Fibroblast of skin of scalp (primary cell): ENCODE measurements at regions not wholly inside any gene's neighbourhood (a gene's known extent, or its start where the extent isn't known, plus 50 kb on each side); places are given as distances from the start of the nearest gene placed in this dataset.
"Not testable (repeated sequence)": the region's sequence is repeated elsewhere in the genome, so short reads cannot be mapped to it uniquely, and the experiment has no call there.

Source experiments
- DNase-seq: peaks from one replicate; pipeline ENCODE4 v3.0.0-alpha.2; 2013

GRCh38 chr9:65454034-65454433 is 169.0 kb upstream of the FOXD4L5 start:
- not testable (repeated sequence) for DNase-seq

- DNase-seq = not testable (repeated sequence)
These were observed 165.0 kb upstream of the FOXD4L5 start for GRCh38 chr9:65449886-65450610.

GRCh38 chr9:65449423-65449822 is 164.4 kb upstream of the FOXD4L5 start:
- no peak for DNase-seq

DNA sequence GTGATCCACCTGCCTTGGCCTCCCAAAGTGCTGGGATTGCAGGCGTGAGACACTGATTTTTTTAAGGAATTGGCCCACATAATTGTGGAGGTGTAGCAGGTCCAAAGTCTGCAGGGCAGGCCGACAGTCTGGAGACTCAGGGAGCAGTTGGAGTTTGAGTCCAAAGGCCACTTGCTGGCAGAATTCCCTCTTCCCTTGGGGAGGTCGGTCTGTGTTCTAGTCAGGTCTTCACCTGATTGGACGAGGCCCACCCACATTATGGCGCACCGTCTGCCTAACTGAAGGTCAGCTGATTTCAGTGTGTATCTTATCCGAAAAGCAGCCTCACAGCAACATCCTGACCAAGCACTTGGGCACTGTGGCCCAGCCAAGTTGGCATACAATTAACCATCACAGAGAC is 162.1 kb upstream of the FOXD4L5 start:
- DNase-seq = not testable (repeated sequence)

GRCh38 chr9:65445991-65446390 is 161.0 kb upstream of the FOXD4L5 start:
- DNase-seq = not testable (repeated sequence)

DNA sequence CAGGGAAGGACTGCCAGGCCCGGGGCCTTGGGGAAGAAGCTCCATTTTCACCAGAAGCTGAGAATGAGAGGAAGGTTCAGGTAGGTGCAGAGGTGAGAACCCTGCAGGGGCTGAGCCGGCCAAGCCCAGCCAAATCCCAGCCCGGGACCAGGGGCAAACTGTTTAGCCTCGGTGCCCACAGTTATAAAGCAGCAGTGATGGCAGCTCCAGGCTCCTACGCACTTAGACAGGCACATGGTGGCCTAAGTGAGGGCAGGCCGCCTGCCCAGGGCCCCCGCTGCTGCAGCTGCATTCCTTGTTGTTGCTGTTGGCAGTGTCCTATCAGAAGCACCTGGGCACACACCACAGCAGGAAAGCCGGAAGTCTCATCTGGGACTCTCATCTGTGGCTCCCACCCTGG is 159.9 kb upstream of the FOXD4L5 start:
- no peak for DNase-seq

GRCh38 chr9:65442116-65442515 is 157.1 kb upstream of the FOXD4L5 start:
- not testable (repeated sequence) for DNase-seq

DNA sequence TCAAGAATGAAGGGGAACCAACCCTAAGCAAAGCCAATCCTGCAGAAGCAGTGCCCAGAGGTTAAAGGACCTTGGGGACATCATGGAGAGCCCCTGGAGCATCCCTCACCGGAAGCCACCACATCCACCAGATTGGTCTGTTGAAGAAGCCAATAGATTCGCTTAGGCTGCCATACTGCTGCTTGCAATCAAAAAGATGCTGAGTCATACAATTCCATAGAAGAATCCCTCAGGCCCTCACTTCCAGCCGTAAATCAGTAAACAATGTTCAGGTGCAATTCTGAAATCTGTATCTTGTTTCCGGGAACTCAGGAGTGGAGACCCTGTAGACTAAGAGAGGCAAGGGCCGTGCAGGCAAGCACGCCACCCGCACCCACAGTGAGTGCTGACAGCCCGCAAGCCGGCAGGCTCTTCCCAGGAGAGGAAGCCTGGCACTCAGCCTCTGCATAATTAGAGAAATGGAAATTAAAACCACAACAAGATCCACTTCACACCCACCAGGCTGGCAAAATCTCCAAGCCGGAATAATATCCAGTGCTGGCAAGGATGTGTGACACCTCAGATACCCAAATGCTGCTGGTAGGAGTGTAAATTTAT is 156.4 kb upstream of the FOXD4L5 start:
- not testable (repeated sequence) for DNase-seq

GRCh38 chr9:65437724-65438123 is 152.7 kb upstream of the FOXD4L5 start:
- no peak for DNase-seq

DNA sequence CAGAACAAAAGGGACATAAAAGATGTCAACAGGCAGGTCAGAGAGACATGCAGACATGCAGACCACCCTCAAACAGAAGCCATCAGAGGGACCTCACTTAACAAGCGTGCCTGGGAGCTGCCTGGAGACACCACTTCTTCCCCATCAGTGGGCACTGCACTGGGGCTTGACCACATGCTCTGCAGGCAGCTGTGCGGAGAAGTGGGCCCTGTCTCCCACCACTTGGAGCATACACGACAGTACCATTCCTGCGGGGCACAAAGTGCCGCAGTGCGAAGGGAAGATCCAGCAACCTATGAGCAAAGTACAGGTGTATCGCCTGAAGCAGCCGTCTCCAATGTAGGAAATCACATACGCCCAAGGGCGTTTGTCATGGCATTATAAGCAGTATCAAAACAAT is 150.5 kb upstream of the FOXD4L5 start:
- no peak for DNase-seq

- no peak for DNase-seq
These were observed 147.8 kb upstream of the FOXD4L5 start for GRCh38 chr9:65432722-65433323.

- no peak for DNase-seq
These were observed 147.0 kb upstream of the FOXD4L5 start for GRCh38 chr9:65432051-65432450.

DNA sequence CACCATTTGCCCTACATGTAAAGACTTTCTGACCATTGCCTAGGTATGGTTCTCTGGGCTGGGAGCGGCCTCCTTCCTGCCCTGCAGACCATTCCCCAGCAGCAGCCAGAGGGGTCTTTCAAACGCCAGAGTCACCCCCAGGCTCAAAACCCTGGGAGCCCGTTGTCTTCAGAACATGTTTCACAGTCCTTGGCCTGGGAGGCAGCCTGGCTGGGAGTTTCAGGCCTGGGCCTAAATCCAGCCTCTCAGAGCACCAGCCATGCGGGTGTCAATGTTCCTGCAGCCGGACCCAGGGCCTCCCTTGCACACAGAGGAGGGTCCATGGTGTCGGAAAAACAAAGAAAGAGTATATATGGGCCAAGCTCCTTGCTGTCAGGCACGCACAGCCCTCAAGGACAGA is 145.2 kb upstream of the FOXD4L5 start:
- no peak for DNase-seq

GRCh38 chr9:65427361-65427760 is 142.4 kb upstream of the FOXD4L5 start:
- DNase-seq = not testable (repeated sequence)

- DNase-seq = not testable (repeated sequence)
These were observed 141.8 kb upstream of the FOXD4L5 start for GRCh38 chr9:65426813-65427212.

DNA sequence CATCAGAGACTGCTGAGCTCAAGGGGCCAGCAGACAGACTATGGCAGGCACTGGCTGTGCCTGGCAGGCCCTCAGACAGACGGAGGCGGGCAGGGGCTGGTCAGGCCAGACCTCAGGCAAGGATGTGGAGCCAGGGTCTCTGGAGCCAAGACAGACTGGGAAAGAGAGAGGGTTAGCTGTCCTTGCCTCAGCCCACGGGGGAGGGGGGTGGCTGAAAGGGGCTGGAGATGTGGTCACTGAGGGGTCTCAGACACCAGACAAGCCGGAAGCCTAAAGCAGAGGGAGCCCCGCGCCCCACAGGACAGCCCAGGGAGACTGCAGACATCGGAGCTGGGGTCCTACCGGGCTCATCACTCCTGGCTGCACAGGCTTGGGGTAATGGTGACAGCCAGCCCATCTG is 141.2 kb upstream of the FOXD4L5 start:
- no peak for DNase-seq

GRCh38 chr9:65425183-65425582 is 140.2 kb upstream of the FOXD4L5 start:
- DNase-seq = not testable (repeated sequence)

GRCh38 chr9:65424437-65424984 is 139.5 kb upstream of the FOXD4L5 start:
- DNase-seq = not testable (repeated sequence)

DNA sequence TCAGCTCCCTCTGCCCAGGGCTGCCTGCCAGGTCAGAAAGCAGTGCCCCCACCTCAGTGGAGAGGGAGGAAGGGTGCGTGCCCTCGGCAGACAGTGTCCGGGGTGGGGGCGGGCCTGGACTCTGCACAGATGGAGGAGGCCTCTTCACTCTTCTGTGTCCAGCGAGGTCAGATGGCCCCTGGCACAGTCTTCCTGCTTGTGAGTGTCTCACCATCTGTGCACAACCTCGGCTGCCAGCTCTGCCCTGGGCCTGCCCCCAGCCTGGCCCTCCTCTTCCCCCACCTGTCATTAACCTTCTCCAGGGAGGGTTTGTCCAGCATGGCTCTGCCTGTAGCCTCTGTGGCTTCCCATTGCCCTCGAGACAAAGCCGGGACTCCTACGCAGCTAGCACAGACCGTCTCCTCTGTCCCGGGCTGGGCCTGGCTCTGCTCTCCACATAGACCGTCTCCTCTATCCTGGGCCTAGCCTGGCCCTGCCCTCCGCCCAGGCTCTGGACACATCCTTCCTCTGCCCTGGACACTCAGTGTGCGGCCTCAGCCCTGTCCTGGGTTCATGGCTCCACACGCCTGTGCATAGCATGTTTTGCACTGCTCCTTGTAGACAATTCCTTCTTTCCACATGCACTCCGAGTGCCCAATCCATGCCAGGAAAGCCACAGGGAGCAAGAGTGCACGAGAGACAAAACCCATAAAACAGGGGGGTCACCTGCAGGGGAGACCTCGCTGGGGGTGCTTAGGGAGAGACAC is 138.9 kb upstream of the FOXD4L5 start:
- not testable (repeated sequence) for DNase-seq

- DNase-seq = not testable (repeated sequence)
These were observed 138.1 kb upstream of the FOXD4L5 start for GRCh38 chr9:65422966-65423690.

DNA sequence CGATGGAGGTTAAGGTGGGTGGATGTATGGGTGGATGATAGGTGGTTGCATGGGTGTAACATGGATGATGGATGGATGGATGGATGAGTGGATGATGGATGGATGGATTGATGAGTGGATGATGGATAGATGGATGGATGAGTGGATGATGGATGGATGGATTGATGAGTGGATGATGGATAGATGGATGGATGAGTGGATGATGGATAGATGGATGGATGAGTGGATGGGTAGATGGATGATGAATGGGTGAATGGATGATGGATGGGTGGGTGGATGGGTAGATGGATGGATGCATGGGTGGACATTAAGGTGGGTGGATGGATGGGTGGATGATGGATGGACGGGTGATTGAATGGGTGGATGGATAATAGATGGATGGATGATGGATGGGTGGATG is 136.5 kb upstream of the FOXD4L5 start:
- not testable (repeated sequence) for DNase-seq

- DNase-seq = no peak
These were observed 135.8 kb upstream of the FOXD4L5 start for GRCh38 chr9:65420771-65421170.
